Endodermal cell (in vitro differentiated cells): ENCODE measurements at regions not wholly inside any gene's neighbourhood (a gene's known extent, or its start where the extent isn't known, plus 50 kb on each side); places are given as distances from the start of the nearest gene placed in this dataset.

Experiments used
- DNase-seq: peaks from one replicate; pipeline ENCODE4 v3.0.0-alpha.2; 2017
- H3K27ac ChIP-seq: 2 replicates; pipeline ENCODE4 v1.5.1; 2013; ENCODE audit warnings: mild to moderate bottlenecking, low read depth, low read length, moderate library complexity
- H3K27me3 ChIP-seq: 2 replicates; pipeline ENCODE4 v1.6.1; 2013; ENCODE audit warnings: mild to moderate bottlenecking, low read length, moderate library complexity; ENCODE audit not compliant: insufficient read depth, control insufficient read depth, poor library complexity, severe bottlenecking
- H3K36me3 ChIP-seq: 2 replicates; pipeline ENCODE4 v1.7.0; 2013; ENCODE audit warnings: mild to moderate bottlenecking, low read length, moderate library complexity; ENCODE audit not compliant: control insufficient read depth, insufficient read depth
- H3K4me1 ChIP-seq: one replicate; pipeline ENCODE4 v1.7.0; 2013; ENCODE audit warnings: low read length; ENCODE audit not compliant: control insufficient read depth, insufficient read depth
- H3K4me3 ChIP-seq: 2 replicates; pipeline ENCODE4 v1.5.1; 2013; ENCODE audit warnings: mild to moderate bottlenecking, low read length, moderate library complexity
- H3K9ac ChIP-seq: 2 replicates; pipeline ENCODE4 v1.6.1; 2013; ENCODE audit warnings: mild to moderate bottlenecking, low read length, moderate library complexity; ENCODE audit not compliant: poor library complexity, severe bottlenecking; ENCODE audit errors: extremely low read depth
- H3K9me3 ChIP-seq: 2 replicates; pipeline ENCODE4 v1.6.1; 2013; ENCODE audit warnings: mild to moderate bottlenecking, low read length, moderate library complexity; ENCODE audit not compliant: control insufficient read depth
- H3K27ac Mint-ChIP-seq: 2 replicates; pipeline ENCODE4 v1.8.0; 2020; ENCODE audit warnings: mixed read lengths
- H3K27me3 Mint-ChIP-seq: 2 replicates; pipeline ENCODE4 v1.8.0; 2021; ENCODE audit warnings: mild to moderate bottlenecking, mixed read lengths; ENCODE audit not compliant: insufficient read depth
- H3K36me3 Mint-ChIP-seq: 2 replicates; pipeline ENCODE4 v1.8.0; 2020; ENCODE audit warnings: low read depth, mixed read lengths
- H3K4me1 Mint-ChIP-seq: 2 replicates; pipeline ENCODE4 v1.8.0; 2020; ENCODE audit warnings: mixed read lengths
- H3K4me3 Mint-ChIP-seq: 2 replicates; pipeline ENCODE4 v1.8.0; 2020; ENCODE audit warnings: mild to moderate bottlenecking, moderate library complexity, mixed read lengths
- H3K9me3 Mint-ChIP-seq: 2 replicates; pipeline ENCODE4 v1.8.0; 2020; ENCODE audit warnings: mild to moderate bottlenecking, mixed read lengths
- WGBS, 2 experiments: methylation state at CpG; one replicate each; pipeline versions ENCODE4 v1.1.5 to v1.1.7; 2013; ENCODE audit warnings: missing lambda C conversion rate in 2 of 2, mixed read lengths in 1 of 2; ENCODE audit not compliant: insufficient coverage in 1 of 2, insufficient read length in 1 of 2; 5-methylcytosine and 5-hydroxymethylcytosine counted together
- TF ChIP-seq, protein P1 (sequence below): fragments of 200-600 bp; sonication (generic); conservative IDR thresholded peaks from 2 replicates; pipeline ENCODE4 v1.5.0; 2021; ENCODE audit warnings: antibody characterized with exemption, mild to moderate bottlenecking

DNA sequence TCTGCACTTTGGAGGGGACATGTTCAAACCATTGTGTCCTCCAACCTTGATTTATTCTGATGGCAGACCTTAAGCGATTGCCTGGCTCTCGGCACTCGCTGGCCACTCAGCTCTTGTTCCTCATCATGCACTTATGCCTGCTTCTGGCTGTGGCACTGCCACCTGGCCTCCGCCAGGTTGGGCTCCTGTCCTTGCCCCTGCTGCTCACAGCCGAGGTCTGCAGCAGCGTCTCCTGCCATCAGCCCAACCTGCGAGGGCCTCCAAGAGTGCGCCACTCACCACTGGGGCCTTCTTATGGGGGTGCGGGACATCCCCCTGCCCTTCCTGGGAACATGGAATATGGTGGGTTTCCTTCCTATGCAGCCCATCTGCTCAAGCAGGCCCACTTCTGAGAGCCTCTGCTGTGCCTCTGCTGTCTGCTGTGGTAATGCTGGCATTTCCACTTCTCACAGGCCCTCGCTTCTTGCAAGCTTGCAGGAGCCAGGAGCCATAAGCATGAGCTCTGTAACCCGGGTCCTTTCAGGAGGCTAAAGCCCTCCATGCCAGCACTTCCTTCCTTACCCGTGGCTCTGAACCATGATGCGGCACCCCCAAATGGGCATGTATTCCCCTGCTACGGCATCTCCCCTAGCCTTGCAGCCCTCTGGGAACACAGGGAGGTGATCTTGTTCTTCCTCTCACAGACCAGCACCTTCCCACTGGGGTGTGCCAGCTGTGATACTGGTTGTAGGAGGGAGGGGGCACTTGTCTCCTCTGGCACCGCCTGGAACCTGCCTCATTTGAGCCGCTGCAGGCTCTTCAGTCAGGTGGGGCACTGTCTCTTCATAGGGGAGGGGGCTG is 58.6 kb upstream of the HS6ST1 start:
- WGBS, 2 experiments, result 94% methylated on average over 11 to 16 of the region's 16 CpGs
- peaks cover 37% of the 10 kb centered on the region for H3K4me1 ChIP-seq
- peaks cover 41% of the 10 kb centered on the region for H3K4me1 Mint-ChIP-seq

DNA sequence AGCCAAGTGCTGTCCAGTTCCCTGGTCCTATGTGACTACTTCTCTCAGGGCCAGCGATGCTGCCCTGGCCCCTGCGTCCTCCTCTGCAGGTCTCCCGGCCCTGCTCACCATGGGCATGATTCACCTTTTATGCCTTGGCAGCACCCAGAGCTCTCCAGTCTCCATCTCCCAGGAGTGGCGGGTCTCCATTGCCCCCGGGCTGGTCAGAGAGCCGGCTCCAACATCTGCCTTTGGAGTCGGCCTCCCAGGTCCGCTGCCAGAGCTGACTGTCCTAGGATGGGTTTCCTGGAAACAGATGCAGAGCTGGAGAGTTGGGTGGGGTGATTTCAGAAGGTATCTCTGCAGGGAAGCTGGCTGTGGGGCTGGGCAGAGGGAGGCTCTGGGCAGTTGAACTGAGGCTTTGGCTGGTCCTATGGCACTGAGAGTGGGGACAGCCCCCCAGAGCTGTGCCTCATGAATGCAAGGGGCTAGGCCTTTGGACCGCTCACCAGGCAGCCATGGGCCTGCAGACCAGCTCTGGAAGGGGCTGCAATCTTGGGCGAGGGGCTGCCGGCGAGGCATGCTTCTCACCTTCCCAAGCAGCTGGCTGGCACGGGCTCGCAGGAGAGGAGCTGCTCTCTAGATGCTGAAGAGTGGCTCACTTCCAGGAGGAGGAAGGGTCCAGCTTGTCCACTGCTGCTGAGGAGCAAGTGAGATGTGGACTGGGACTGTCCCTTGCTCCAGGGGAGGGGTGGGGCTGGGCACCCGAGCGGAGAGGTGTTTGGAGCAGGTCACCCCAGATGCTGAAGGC is 59.8 kb upstream of the HS6ST1 start:
- TF ChIP-seq, protein P1, sequence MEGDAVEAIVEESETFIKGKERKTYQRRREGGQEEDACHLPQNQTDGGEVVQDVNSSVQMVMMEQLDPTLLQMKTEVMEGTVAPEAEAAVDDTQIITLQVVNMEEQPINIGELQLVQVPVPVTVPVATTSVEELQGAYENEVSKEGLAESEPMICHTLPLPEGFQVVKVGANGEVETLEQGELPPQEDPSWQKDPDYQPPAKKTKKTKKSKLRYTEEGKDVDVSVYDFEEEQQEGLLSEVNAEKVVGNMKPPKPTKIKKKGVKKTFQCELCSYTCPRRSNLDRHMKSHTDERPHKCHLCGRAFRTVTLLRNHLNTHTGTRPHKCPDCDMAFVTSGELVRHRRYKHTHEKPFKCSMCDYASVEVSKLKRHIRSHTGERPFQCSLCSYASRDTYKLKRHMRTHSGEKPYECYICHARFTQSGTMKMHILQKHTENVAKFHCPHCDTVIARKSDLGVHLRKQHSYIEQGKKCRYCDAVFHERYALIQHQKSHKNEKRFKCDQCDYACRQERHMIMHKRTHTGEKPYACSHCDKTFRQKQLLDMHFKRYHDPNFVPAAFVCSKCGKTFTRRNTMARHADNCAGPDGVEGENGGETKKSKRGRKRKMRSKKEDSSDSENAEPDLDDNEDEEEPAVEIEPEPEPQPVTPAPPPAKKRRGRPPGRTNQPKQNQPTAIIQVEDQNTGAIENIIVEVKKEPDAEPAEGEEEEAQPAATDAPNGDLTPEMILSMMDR, result no peak
- Histone ChIP-seq H3K27ac (peak overlapping the region; percentile 47), H3K4me1 (peaks cover 38% of the 10 kb centered on the region), H3K27me3 (no peaks in the 10 kb centered on the region), H3K9me3 (no peaks in the 10 kb centered on the region), H3K9ac (peak overlapping the region; percentile 38), H3K36me3 (no peaks in the 10 kb centered on the region), H3K4me3 (no peak overlapping the region)
- Mint-ChIP-seq H3K4me1 (peaks cover 43% of the 10 kb centered on the region), H3K9me3 (no peaks in the 10 kb centered on the region), H3K27ac (peak overlapping the region; percentile 82), H3K27me3 (no peaks in the 10 kb centered on the region), H3K36me3 (no peaks in the 10 kb centered on the region), H3K4me3 (peak overlapping the region; percentile 31)
- 85 to 97% methylated on average over 9 to 16 of the region's 16 CpGs for WGBS, 2 experiments
- no peak for DNase-seq

More for the DNA sequence above, 58.6 kb upstream of the HS6ST1 start:
- TF ChIP-seq, protein P1, result no peak
- Mint-ChIP-seq H3K36me3 (no peaks in the 10 kb centered on the region), H3K9me3 (no peaks in the 10 kb centered on the region), H3K4me3 (no peak overlapping the region), H3K27me3 (no peaks in the 10 kb centered on the region), H3K27ac (no peak overlapping the region)
- no peak overlapping the region for H3K9ac ChIP-seq
- no peaks in the 10 kb centered on the region for H3K27me3 ChIP-seq
- H3K4me3 ChIP-seq, result no peak overlapping the region
- H3K27ac ChIP-seq, result no peak overlapping the region
- no peaks in the 10 kb centered on the region for H3K36me3 ChIP-seq
- peak; percentile 48 for DNase-seq
- H3K9me3 ChIP-seq, result no peaks in the 10 kb centered on the region

DNA sequence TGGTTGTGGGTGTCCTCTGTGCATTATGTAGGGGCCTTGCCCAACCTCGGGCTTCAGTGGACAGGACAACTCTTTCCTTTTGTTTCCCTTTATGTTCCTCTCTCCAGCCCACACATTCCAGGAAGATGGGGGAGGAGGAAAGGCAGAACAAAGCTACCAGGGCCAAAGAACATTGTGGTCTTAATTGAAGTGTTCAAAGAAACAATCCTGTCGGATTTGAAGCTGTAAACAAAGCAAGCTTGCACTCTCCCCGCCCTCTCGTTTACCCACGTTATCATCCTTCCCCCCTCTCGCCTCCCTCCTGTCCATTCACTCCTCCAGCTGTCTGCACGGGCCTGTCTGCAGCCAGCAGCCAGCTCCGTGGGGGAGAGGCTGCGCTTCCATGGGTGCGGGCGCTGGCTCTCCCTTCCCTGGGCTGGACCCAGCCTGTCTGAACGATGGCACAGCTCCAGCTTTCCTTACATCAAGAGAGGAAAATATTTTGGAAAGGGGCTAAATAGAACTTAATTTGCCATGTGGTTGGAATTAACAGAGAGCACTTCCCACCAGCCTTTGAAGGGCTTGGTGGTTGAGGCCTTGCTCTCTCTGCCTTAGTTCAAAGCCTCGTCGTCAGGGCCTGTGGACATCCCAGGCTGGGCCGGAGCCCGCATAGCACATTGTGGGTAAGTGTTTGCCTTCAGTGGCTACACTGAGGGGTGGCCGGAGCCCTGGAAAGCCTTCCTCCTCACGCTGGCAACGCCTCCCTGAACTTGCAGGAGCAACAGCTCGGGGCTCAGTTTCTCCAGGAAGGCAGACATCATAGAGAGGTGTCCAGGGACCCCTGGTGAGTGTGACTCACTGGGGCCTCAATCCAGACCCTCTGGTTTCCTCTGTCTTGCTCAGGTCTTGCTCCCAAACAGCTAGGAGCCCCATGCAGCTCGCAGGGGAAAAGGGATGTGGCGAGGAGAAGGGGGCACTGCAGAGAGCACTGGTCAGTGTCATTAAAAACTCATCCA is 60.6 kb upstream of the HS6ST1 start:
- H3K27ac ChIP-seq, result peak overlapping the region; percentile 47
- Mint-ChIP-seq H3K4me1 (peaks cover 43% of the 10 kb centered on the region), H3K36me3 (no peaks in the 10 kb centered on the region), H3K9me3 (no peaks in the 10 kb centered on the region), H3K4me3 (peak overlapping the region; percentile 31), H3K27me3 (peaks cover under 1% of the 10 kb centered on the region), H3K27ac (peak overlapping the region; percentile 82)
- H3K36me3 ChIP-seq, result no peaks in the 10 kb centered on the region
- H3K4me3 ChIP-seq, result no peak overlapping the region
- H3K9me3 ChIP-seq, result no peaks in the 10 kb centered on the region
- DNase-seq, result peak; percentile 75
- no peaks in the 10 kb centered on the region for H3K27me3 ChIP-seq
- TF ChIP-seq, protein P1, result no peak
- H3K9ac ChIP-seq, result peak overlapping the region; percentile 39
- H3K4me1 ChIP-seq, result peaks cover 38% of the 10 kb centered on the region
- 58 to 60% methylated on average over 11 to 22 of the region's 22 CpGs for WGBS, 2 experiments
